GM10248 (cell line): ENCODE measurements at regions not wholly inside any gene's neighbourhood (a gene's known extent, or its start where the extent isn't known, plus 50 kb on each side); places are given as distances from the start of the nearest gene placed in this dataset.

Experiments
- CTCF ChIA-PET: fragments of 300-600 bp; sonication (Branson Sonifier 250); formaldehyde crosslinking; extraction: SDS; loops from one replicate; lab custom pipeline; 2021; ENCODE audit warnings: antibody characterized with exemption; lab: Yijun Ruan, JAX
- POLR2A ChIA-PET: fragments of 350-650 bp; sonication (Branson Sonifier 250); formaldehyde crosslinking; extraction: SDS; loops from one replicate; lab custom pipeline; 2020; ENCODE audit warnings: antibody characterized with exemption; lab: Yijun Ruan, JAX
- DNase-seq: peaks from one replicate; pipeline ENCODE4 v3.0.0; 2012; ENCODE audit errors: extremely low spot score
- CTCF ChIP-seq: IDR thresholded peaks from 2 replicates; pipeline ENCODE4 v1.5.1; 2012; ENCODE audit warnings: mild to moderate bottlenecking, low read depth; ENCODE audit errors: extremely low read depth, missing control alignments, control extremely low read depth

GRCh38 chr12:74614426-74614825, 76.8 kb downstream of the ATXN7L3B start:
- no peak for DNase-seq
- CTCF ChIA-PET, result no interaction called here
- no peak for TF ChIP-seq CTCF
- POLR2A ChIA-PET, result no interaction called here

GRCh38 chr12:74619084-74619483, 81.4 kb downstream of the ATXN7L3B start:
- POLR2A ChIA-PET, result no interaction called here
- DNase-seq, result no peak
- TF ChIP-seq CTCF, result no peak
- CTCF ChIA-PET, result no interaction called here

DNA sequence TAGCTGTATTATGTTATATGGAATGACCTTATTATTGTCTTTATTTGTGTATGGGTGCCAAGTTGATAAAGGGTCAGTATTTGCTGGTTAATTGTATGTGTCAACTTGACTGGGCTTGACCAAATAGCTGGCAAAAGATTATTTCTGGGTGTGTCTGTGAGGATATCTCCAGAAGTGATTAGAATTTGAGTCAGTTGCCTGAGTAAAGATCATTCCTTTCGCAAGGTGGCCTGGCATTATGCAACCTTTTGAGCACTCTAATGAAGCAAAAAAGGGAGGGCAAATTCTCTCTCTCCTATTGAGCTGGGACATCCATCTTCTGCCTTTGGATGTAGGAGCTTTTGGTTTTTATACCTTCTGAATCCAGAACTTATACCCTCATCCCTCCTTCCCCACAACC, 82.2 kb downstream of the ATXN7L3B start:
- DNase-seq, result no peak
- TF ChIP-seq CTCF, result no peak
- CTCF ChIA-PET, result interaction anchor here (1.0 kb wide), 1 partner anchor 72 kb away, joined by 3 read pairs; no protein-coding TSS in a partner anchor
- POLR2A ChIA-PET, result no interaction called here

DNA sequence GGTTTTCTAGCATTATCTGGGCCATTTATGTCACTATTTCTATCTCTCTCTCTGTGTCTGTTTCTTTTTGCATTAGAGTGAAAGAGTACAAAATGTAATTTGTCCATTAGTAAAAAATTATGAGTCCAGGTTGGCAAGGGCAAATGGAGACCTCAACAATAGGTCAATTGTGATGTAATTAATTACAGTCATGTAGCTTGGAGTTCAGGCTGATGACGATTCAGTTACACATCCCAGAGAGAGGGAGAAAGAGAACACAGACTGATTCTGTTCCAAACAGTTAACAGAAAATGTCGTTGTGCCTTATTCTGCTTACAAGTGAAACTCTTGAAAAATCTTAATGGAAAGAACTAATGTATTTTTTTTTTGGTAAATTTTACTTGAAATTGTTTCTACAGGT, 83.3 kb downstream of the ATXN7L3B start:
- DNase-seq, result no peak
- CTCF ChIA-PET, result no interaction called here
- POLR2A ChIA-PET, result no interaction called here
- TF ChIP-seq CTCF, result no peak

DNA sequence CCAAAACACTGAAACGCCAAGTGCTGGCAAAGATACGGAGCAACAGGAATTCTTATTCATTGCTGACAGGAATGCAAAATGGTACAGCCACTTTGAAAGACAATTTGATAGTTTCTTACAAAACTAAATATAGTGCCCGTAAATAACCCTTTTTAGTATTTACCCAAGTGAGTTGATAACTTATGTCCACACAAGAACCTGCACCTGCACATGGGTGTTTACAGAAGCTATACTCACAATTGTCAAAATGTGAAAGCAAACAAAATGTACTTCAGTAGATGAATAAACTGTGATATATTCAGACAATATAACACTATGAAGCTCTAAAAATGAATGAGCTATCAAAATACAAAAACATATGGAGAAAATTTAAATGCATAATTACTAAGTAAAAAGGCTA, 86.6 kb downstream of the ATXN7L3B start:
- DNase-seq, result no peak
- ChIA-PET CTCF (no interaction called here), POLR2A (no interaction called here)
- no peak for TF ChIP-seq CTCF

GRCh38 chr12:74626397-74626796, 88.8 kb downstream of the ATXN7L3B start:
- no peak for DNase-seq
- ChIA-PET CTCF (no interaction called here), POLR2A (no interaction called here)
- no peak for TF ChIP-seq CTCF

- ChIA-PET POLR2A (no interaction called here), CTCF (no interaction called here)
- DNase-seq, result no peak
- no peak for TF ChIP-seq CTCF
Observed at GRCh38 chr12:74641262-74641661, 103.6 kb downstream of the ATXN7L3B start.
